ENCODE measurements at regions not wholly inside any gene's neighbourhood (a gene's known extent, or its start where the extent isn't known, plus 50 kb on each side); places are given as distances from the start of the nearest gene placed in this dataset.

- Histone ChIP-seq H3K36me3 (replicated peaks in 1 of 2; ENCODE audit: control extremely low read depth in 1 of 2, control insufficient read depth in 1 of 2, extremely low read depth in 1 of 2, insufficient read depth in 2 of 2, low read length in 1 of 2) (no peaks in the 10 kb centered on the region), H4K20me1 (ENCODE audit: control insufficient read depth, insufficient read depth, low read length, poor library complexity, severe bottlenecking) (no peaks in the 10 kb centered on the region), H3K27ac (ENCODE audit: low read length in 2 of 2) (no peak overlapping the region), H3K9me3 (ENCODE audit: control extremely low read depth in 1 of 3, control insufficient read depth in 2 of 3, insufficient read depth in 1 of 3, low read length in 2 of 3) (peaks cover 0 to 12% (median 11%) of the 10 kb centered on the region in 3 donors), H3K79me2 (ENCODE audit: control insufficient read depth, insufficient read depth, low read length) (no peaks in the 10 kb centered on the region), H2AFZ (ENCODE audit: insufficient read depth, low read depth, low read length, poor library complexity, severe bottlenecking) (no peak overlapping the region), H3K27me3 (replicated peaks in 1 of 4; ENCODE audit: control extremely low read depth in 1 of 4, control insufficient read depth in 3 of 4, insufficient read depth in 4 of 4, low read length in 3 of 4) (no peaks in the 10 kb centered on the region), H3K4me1 (ENCODE audit: control insufficient read depth in 2 of 2, insufficient read depth in 2 of 2, low read length in 2 of 2) (no peaks in the 10 kb centered on the region), H3K4me2 (replicated peaks; ENCODE audit: low read depth, low read length, poor library complexity, severe bottlenecking) (no peak overlapping the region), H3K4me3 (ENCODE audit: control extremely low read depth in 1 of 5, extremely low read depth in 1 of 5, insufficient read depth in 1 of 5, low read depth in 2 of 5, low read length in 4 of 5) (no peak overlapping the region), H3K9ac (ENCODE audit: low read length) (no peak overlapping the region)
- DNase-seq (no peak), ATAC-seq (ENCODE audit: low read depth) (no peak)
- no peaks in the 10 kb centered on the region for H3K27me3 Mint-ChIP-seq
- H3K27ac Mint-ChIP-seq = no peak overlapping the region
- CTCF ChIA-PET = no interaction called here
- POLR2A ChIA-PET = no interaction called here
- intact Hi-C loops (cut with micrococcal nuclease) = no loop called here
- no peaks in the 10 kb centered on the region for H3K4me1 Mint-ChIP-seq
- H3K9me3 Mint-ChIP-seq (ENCODE audit: insufficient read depth) = peaks cover 4% of the 10 kb centered on the region
- no peak overlapping the region for H3K4me3 Mint-ChIP-seq
- 100% methylated on average over 1 of the region's 2 CpGs for WGBS (ENCODE audit: insufficient coverage)
- no peak for TF ChIP-seq EZH2 (IDR thresholded peaks at IDR 0.05; ENCODE audit: borderline replicate concordance, insufficient read depth, low read depth, low read length, poor library complexity, severe bottlenecking)
- TF ChIP-seq CTCF (IDR thresholded peaks at IDR 0.05) = no peak
These were observed 361.1 kb upstream of the ATP10A start for GRCh38 chr15:26224266-26224665.

GRCh38 chr15:26223720-26224119, 360.6 kb upstream of the ATP10A start:
- Histone ChIP-seq H3K27ac (ENCODE audit: low read length in 2 of 2) (no peak overlapping the region), H3K4me3 (ENCODE audit: control extremely low read depth in 1 of 5, extremely low read depth in 1 of 5, insufficient read depth in 1 of 5, low read depth in 2 of 5, low read length in 4 of 5) (no peak overlapping the region), H2AFZ (ENCODE audit: insufficient read depth, low read depth, low read length, poor library complexity, severe bottlenecking) (no peak overlapping the region), H3K9me3 (ENCODE audit: control extremely low read depth in 1 of 3, control insufficient read depth in 2 of 3, insufficient read depth in 1 of 3, low read length in 2 of 3) (peaks cover 0 to 12% (median 11%) of the 10 kb centered on the region in 3 donors), H4K20me1 (ENCODE audit: control insufficient read depth, insufficient read depth, low read length, poor library complexity, severe bottlenecking) (no peaks in the 10 kb centered on the region), H3K79me2 (ENCODE audit: control insufficient read depth, insufficient read depth, low read length) (no peaks in the 10 kb centered on the region), H3K36me3 (replicated peaks in 1 of 2; ENCODE audit: control extremely low read depth in 1 of 2, control insufficient read depth in 1 of 2, extremely low read depth in 1 of 2, insufficient read depth in 2 of 2, low read length in 1 of 2) (no peaks in the 10 kb centered on the region), H3K4me2 (replicated peaks; ENCODE audit: low read depth, low read length, poor library complexity, severe bottlenecking) (no peak overlapping the region), H3K9ac (ENCODE audit: low read length) (no peak overlapping the region), H3K27me3 (replicated peaks in 1 of 4; ENCODE audit: control extremely low read depth in 1 of 4, control insufficient read depth in 3 of 4, insufficient read depth in 4 of 4, low read length in 3 of 4) (no peaks in the 10 kb centered on the region), H3K4me1 (ENCODE audit: control insufficient read depth in 2 of 2, insufficient read depth in 2 of 2, low read length in 2 of 2) (no peaks in the 10 kb centered on the region)
- CTCF ChIA-PET = no interaction called here
- no peak for TF ChIP-seq EZH2 (IDR thresholded peaks at IDR 0.05; ENCODE audit: borderline replicate concordance, insufficient read depth, low read depth, low read length, poor library complexity, severe bottlenecking)
- no peak for TF ChIP-seq CTCF (IDR thresholded peaks at IDR 0.05)
- no peak for ATAC-seq (ENCODE audit: low read depth)
- no peaks in the 10 kb centered on the region for H3K27me3 Mint-ChIP-seq
- peaks cover 4% of the 10 kb centered on the region for H3K9me3 Mint-ChIP-seq (ENCODE audit: insufficient read depth)
- no peak overlapping the region for H3K4me3 Mint-ChIP-seq
- POLR2A ChIA-PET = no interaction called here
- no CpG with 5 or more reads among the region's 2 CpGs for WGBS (ENCODE audit: insufficient coverage)
- no peak overlapping the region for H3K27ac Mint-ChIP-seq
- intact Hi-C loops (cut with micrococcal nuclease) = no loop called here
- H3K4me1 Mint-ChIP-seq = no peaks in the 10 kb centered on the region
- no peak for DNase-seq
